Panc1 (cell line): ENCODE measurements at regions not wholly inside any gene's neighbourhood (a gene's known extent, or its start where the extent isn't known, plus 50 kb on each side); places are given as distances from the start of the nearest gene placed in this dataset.

ENCODE experiments used
- CTCF ChIP-seq: fragments of 450-650 bp; IDR thresholded peaks from 2 replicates; pipeline ENCODE4 v1.5.1; 2017; ENCODE audit warnings: mild to moderate bottlenecking
- POLR2AphosphoS5 ChIP-seq: IDR thresholded peaks from 2 replicates; pipeline ENCODE4 v1.6.1; 2012; ENCODE audit warnings: mild to moderate bottlenecking, low read depth, low read length, moderate library complexity
- SIN3A ChIP-seq: IDR thresholded peaks from 2 replicates; pipeline ENCODE4 v1.6.1; 2012; ENCODE audit warnings: low read depth, mild to moderate bottlenecking, low read length, moderate library complexity, borderline replicate concordance; ENCODE audit not compliant: insufficient read depth
- TCF7L2 ChIP-seq: IDR thresholded peaks from 2 replicates; pipeline ENCODE4 v1.6.1; 2011; ENCODE audit warnings: mild to moderate bottlenecking, low read depth, low read length, inconsistent platforms
- TF ChIP-seq, protein P1 (sequence below), 2 experiments: IDR thresholded peaks; 2 replicates each; pipeline ENCODE4 v1.6.1; 2011 to 2012; ENCODE audit warnings: low read depth in 2 of 2, control low read depth in 1 of 2, low read length in 1 of 2, mild to moderate bottlenecking in 1 of 2, moderate library complexity in 1 of 2; ENCODE audit not compliant: insufficient read depth in 1 of 2

DNA sequence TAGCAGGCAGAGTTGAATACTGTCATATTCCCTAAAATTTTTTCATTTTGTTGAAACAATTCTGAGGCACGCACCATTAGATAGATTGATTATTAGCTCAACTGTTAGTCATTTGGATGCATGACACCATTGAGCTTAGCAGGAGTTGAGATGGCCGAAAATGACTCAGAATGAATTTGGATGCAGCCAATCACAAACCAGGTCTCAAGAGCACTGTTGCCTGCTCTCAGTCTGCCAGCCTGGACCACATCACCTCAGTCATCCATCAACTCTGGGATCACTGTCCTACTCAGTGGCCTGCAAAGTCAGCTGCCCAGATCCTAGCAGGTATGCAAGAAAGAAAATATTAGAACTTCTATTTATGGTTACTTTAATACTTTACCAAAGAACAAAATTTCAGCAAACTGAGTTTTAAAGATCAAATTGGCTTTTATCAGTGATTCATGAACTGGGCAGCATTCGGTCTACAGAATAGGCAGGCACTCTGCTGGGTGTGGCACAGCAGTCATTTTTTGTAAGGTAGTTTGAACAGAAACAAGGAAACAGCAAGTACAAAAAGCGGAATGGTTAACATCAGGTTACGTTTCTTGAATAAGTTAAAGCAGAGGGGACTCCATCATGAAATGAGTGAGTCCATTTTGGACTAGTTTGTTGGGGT is 152.7 kb upstream of the ARHGAP28 start:
- TF ChIP-seq CTCF (no peak), POLR2AphosphoS5 (no peak), TCF7L2 (no peak), SIN3A (no peak)
- TF ChIP-seq, protein P1, sequence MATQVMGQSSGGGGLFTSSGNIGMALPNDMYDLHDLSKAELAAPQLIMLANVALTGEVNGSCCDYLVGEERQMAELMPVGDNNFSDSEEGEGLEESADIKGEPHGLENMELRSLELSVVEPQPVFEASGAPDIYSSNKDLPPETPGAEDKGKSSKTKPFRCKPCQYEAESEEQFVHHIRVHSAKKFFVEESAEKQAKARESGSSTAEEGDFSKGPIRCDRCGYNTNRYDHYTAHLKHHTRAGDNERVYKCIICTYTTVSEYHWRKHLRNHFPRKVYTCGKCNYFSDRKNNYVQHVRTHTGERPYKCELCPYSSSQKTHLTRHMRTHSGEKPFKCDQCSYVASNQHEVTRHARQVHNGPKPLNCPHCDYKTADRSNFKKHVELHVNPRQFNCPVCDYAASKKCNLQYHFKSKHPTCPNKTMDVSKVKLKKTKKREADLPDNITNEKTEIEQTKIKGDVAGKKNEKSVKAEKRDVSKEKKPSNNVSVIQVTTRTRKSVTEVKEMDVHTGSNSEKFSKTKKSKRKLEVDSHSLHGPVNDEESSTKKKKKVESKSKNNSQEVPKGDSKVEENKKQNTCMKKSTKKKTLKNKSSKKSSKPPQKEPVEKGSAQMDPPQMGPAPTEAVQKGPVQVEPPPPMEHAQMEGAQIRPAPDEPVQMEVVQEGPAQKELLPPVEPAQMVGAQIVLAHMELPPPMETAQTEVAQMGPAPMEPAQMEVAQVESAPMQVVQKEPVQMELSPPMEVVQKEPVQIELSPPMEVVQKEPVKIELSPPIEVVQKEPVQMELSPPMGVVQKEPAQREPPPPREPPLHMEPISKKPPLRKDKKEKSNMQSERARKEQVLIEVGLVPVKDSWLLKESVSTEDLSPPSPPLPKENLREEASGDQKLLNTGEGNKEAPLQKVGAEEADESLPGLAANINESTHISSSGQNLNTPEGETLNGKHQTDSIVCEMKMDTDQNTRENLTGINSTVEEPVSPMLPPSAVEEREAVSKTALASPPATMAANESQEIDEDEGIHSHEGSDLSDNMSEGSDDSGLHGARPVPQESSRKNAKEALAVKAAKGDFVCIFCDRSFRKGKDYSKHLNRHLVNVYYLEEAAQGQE (IDR thresholded peaks at IDR 0.05; ENCODE audit: insufficient read depth in 1 of 2, low read depth in 2 of 2, low read length in 1 of 2) = no peak
